ENCODE measurements at regions not wholly inside any gene's neighbourhood (a gene's known extent, or its start where the extent isn't known, plus 50 kb on each side); places are given as distances from the start of the nearest gene placed in this dataset.
A peak's percentile ranks its signal among the peaks of the same experiment; 100 is the strongest.
"Not testable (repeated sequence)": the region's sequence is repeated elsewhere in the genome, so short reads cannot be mapped to it uniquely, and the experiment has no call there.

DNA sequence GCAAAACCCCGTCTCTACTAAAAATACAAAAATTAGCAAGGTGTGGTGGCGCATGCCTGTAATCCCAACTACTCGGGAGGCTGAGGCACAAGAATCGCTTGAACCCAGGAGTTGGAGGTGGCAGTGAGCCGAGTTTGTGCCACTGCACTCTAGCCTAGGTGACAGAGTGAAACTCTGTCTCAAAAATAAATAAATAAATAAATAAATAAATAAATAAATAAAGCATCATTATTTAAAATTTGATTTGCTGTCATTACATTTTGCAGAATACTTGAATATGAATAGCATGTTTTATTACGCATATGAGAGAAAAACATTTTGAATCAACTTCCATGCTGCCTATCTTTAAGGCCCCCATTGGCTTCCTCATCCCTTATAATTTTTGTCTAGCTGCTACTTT lies 53.4 kb upstream of the MED14 start:
- in situ Hi-C loops (cut with HindIII; ENCODE audit: low pct_unique_long_range_greater_than_20kb, low sequenced_read_pairs); DNase-seq (ENCODE audit: low read depth, low spot score): not testable (repeated sequence)

DNA sequence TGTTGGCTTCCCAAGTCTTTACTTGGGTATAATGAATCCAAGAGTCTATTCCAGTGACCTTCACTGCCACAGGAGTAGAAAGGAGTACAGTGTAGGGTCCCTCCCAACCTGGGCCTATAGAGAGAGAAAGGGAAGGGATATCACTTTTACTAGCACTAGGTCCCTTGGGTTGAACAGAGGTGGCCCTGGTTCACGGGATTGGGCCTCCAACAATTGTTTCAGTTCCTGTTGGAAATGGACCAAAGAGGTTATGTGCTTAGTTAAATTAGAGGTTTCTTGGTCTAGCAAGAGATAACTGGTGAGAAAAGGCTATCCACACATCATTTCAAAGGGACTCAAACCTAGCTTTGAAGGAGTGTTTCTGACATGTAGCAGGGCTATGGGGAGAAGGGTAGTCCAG lies 57.1 kb upstream of the MED14 start:
- in situ Hi-C loops (cut with HindIII; ENCODE audit: low pct_unique_long_range_greater_than_20kb, low sequenced_read_pairs): no loop called here
- DNase-seq (ENCODE audit: low read depth, low spot score): no peak

DNA sequence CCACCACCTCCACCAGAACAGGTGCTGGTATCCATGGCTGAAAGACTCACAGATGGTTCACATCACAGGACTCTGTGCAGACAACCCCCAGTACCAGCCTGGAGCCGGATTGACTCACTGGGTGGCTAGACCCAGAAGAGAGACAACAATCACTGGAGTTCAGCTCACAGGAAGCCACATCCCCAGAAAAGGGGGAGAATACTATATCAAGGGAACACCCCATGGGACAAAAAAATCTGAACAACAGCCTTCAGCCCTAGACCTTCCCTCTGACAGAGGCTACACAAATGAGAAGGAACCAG lies 59.4 kb upstream of the MED14 start:
- in situ Hi-C loops (cut with HindIII; ENCODE audit: low pct_unique_long_range_greater_than_20kb, low sequenced_read_pairs); DNase-seq (ENCODE audit: low read depth, low spot score): not testable (repeated sequence)

- in situ Hi-C loops (cut with HindIII; ENCODE audit: low pct_unique_long_range_greater_than_20kb, low sequenced_read_pairs); DNase-seq (ENCODE audit: low read depth, low spot score): not testable (repeated sequence)
Measured at GRCh38 chrX:40799745-40800144, 64.4 kb upstream of the MED14 start.

- DNase-seq (ENCODE audit: low read depth, low spot score): no peak
- in situ Hi-C loops (cut with HindIII; ENCODE audit: low pct_unique_long_range_greater_than_20kb, low sequenced_read_pairs): no loop called here
Measured at GRCh38 chrX:40805404-40805803, 70.1 kb upstream of the MED14 start.

GRCh38 chrX:40806513-40807220 lies 71.3 kb upstream of the MED14 start:
- no peak for DNase-seq (ENCODE audit: low read depth, low spot score)
- in situ Hi-C loops (cut with HindIII; ENCODE audit: low pct_unique_long_range_greater_than_20kb, low sequenced_read_pairs): no loop called here

DNA sequence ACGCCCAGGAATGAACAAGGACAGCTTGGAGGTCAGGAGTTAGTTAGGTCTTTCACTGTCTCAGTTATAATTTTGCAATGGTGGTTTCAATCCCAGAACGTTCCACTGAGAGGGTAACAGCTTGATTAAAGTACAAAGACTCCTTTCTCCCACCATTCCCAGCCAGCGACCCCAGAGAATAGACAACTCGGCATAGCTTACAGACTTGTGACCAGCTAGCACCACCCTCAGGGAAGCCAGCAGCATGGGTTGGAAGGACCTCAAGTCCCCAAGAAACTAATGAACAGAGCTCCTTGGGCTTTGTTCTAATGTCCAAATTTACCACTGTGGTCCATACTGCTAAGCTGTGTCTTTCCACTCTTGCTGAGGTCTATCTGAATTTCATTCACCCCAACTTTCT lies 72.0 kb upstream of the MED14 start:
- DNase-seq (ENCODE audit: low read depth, low spot score): peak; percentile 63
- in situ Hi-C loops (cut with HindIII; ENCODE audit: low pct_unique_long_range_greater_than_20kb, low sequenced_read_pairs): no loop called here

GRCh38 chrX:40808203-40808602 lies 72.9 kb upstream of the MED14 start:
- DNase-seq (ENCODE audit: low read depth, low spot score): no peak
- in situ Hi-C loops (cut with HindIII; ENCODE audit: low pct_unique_long_range_greater_than_20kb, low sequenced_read_pairs): no loop called here

- DNase-seq (ENCODE audit: low read depth, low spot score): no peak
- in situ Hi-C loops (cut with HindIII; ENCODE audit: low pct_unique_long_range_greater_than_20kb, low sequenced_read_pairs): no loop called here
Measured at GRCh38 chrX:40809210-40809609, 73.9 kb upstream of the MED14 start.

GRCh38 chrX:40815045-40815444 lies 79.7 kb upstream of the MED14 start:
- in situ Hi-C loops (cut with HindIII; ENCODE audit: low pct_unique_long_range_greater_than_20kb, low sequenced_read_pairs); DNase-seq (ENCODE audit: low read depth, low spot score): not testable (repeated sequence)

- in situ Hi-C loops (cut with HindIII; ENCODE audit: low pct_unique_long_range_greater_than_20kb, low sequenced_read_pairs): no loop called here
- DNase-seq (ENCODE audit: low read depth, low spot score): no peak
Measured at GRCh38 chrX:40816906-40817305, 81.6 kb upstream of the MED14 start.

- in situ Hi-C loops (cut with HindIII; ENCODE audit: low pct_unique_long_range_greater_than_20kb, low sequenced_read_pairs): no loop called here
- DNase-seq (ENCODE audit: low read depth, low spot score): no peak
Measured at GRCh38 chrX:40818236-40818635, 82.9 kb upstream of the MED14 start.

GRCh38 chrX:40821780-40822179 lies 86.4 kb upstream of the MED14 start:
- DNase-seq (ENCODE audit: low read depth, low spot score): no peak
- in situ Hi-C loops (cut with HindIII; ENCODE audit: low pct_unique_long_range_greater_than_20kb, low sequenced_read_pairs): no loop called here

GRCh38 chrX:40827331-40827730 lies 92.0 kb upstream of the MED14 start:
- in situ Hi-C loops (cut with HindIII; ENCODE audit: low pct_unique_long_range_greater_than_20kb, low sequenced_read_pairs): no loop called here
- peak; percentile 80 for DNase-seq (ENCODE audit: low read depth, low spot score)

- no peak for DNase-seq (ENCODE audit: low read depth, low spot score)
- in situ Hi-C loops (cut with HindIII; ENCODE audit: low pct_unique_long_range_greater_than_20kb, low sequenced_read_pairs): no loop called here
Measured at GRCh38 chrX:40831750-40832149, 96.4 kb upstream of the MED14 start.

DNA sequence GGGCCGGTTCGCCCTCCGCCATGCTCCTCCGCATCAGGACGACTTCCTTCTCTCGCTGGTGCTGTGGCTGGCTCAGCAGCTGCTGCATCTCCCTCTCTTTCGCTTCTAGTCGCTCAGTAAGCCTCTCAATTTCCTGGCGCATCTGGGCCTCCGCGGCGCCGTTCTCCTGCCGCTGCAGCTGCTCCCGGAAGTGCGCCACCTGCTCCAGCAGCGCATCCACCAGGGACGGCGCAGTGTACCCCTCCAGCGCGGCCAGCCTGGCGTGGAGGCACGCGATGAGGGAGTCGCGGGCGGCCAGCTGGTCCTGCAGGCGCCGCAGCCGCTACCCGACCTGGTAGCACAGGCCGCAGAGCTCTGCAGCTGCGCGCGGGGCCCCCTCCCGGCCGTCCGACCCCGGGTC lies 97.4 kb upstream of the MED14 start:
- in situ Hi-C loops (cut with HindIII; ENCODE audit: low pct_unique_long_range_greater_than_20kb, low sequenced_read_pairs): no loop called here
- no peak for DNase-seq (ENCODE audit: low read depth, low spot score)

- no peak for DNase-seq (ENCODE audit: low read depth, low spot score)
- in situ Hi-C loops (cut with HindIII; ENCODE audit: low pct_unique_long_range_greater_than_20kb, low sequenced_read_pairs): no loop called here
Measured at GRCh38 chrX:40834225-40834624, 98.9 kb upstream of the MED14 start.

GRCh38 chrX:40835526-40835925 lies 100.2 kb upstream of the MED14 start:
- DNase-seq (ENCODE audit: low read depth, low spot score): no peak
- in situ Hi-C loops (cut with HindIII; ENCODE audit: low pct_unique_long_range_greater_than_20kb, low sequenced_read_pairs): no loop called here

DNA sequence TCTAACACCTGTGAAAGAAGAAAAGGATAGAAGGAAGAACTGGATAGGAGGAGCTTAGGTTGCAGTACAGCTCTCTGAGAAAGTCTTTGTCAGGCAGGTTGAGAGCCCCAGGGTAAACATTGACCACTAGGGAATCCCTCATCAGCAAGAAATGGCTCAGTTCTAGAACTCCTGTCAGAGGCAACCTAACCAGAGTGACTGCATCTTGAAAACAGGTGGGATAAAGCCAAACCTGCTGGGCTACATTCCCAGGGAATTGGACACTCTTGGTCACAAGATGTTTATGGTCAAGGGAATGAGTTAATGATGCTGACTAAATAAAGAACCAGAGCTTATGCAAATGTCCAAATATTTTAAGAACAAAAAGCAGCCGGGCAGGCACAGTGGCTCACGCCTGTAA lies 108.3 kb upstream of the MED14 start:
- in situ Hi-C loops (cut with HindIII; ENCODE audit: low pct_unique_long_range_greater_than_20kb, low sequenced_read_pairs): no loop called here
- no peak for DNase-seq (ENCODE audit: low read depth, low spot score)

DNA sequence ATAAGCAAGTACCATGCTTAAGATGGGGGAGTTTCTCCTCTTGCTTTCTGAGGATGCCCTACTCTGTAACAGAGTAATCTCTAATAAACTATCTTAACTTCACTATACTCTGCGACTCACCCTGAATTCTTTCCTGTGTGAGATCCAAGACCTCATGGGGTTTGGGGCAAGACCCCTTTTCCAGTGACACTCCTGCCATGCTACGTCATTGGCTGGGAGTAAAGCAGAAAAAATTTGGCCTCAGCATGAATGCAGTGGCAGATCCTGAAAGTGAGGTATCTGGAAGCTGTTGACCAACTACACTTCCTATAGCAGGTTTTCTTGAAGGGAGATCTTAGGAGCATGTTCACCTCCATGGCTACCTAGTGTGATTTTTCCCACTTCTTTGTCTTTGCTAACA lies 109.1 kb upstream of the MED14 start:
- no peak for DNase-seq (ENCODE audit: low read depth, low spot score)
- in situ Hi-C loops (cut with HindIII; ENCODE audit: low pct_unique_long_range_greater_than_20kb, low sequenced_read_pairs): no loop called here

Data from SK-MEL-5 (cell line).